Suprapubic skin (tissue), 4 donors: ENCODE measurements at regions not wholly inside any gene's neighbourhood (a gene's known extent, or its start where the extent isn't known, plus 50 kb on each side); places are given as distances from the start of the nearest gene placed in this dataset.

Experiments used
- DNase-seq, 2 donors: peaks; one replicate each; pipeline ENCODE4 v3.0.0-alpha.2; 2019; ENCODE audit warnings: low spot score in 2 of 2
- H3K27ac ChIP-seq: fragments of 200-600 bp; sonication (generic); one replicate; pipeline ENCODE4 v1.5.1; 2019
- H3K27me3 ChIP-seq: fragments of 200-600 bp; sonication (generic); one replicate; pipeline ENCODE4 v1.5.1; 2019
- H3K36me3 ChIP-seq: fragments of 200-600 bp; sonication (generic); one replicate; pipeline ENCODE4 v1.5.1; 2019
- H3K4me1 ChIP-seq: fragments of 200-600 bp; sonication (generic); one replicate; pipeline ENCODE4 v1.5.1; 2019
- H3K4me3 ChIP-seq: fragments of 200-600 bp; sonication (generic); one replicate; pipeline ENCODE4 v1.5.1; 2019; ENCODE audit warnings: mild to moderate bottlenecking
- H3K9me3 ChIP-seq: fragments of 200-600 bp; sonication (generic); one replicate; pipeline ENCODE4 v1.5.1; 2019
- CTCF ChIP-seq, 2 donors: fragments of 200-600 bp in 1 of 2; fragments of 450-650 bp in 1 of 2; sonication (generic) in 1 of 2; IDR thresholded peaks; one replicate each; pipeline ENCODE4 v1.5.1; 2016 to 2019; ENCODE audit warnings: antibody characterized with exemption in 2 of 2, mild to moderate bottlenecking in 1 of 2, moderate library complexity in 1 of 2
- EP300 ChIP-seq: sonication (generic); formaldehyde crosslinking; IDR thresholded peaks from one replicate; pipeline ENCODE4 v1.6.1; 2017; ENCODE audit warnings: antibody characterized with exemption
- POLR2A ChIP-seq, 2 donors: fragments of 450-650 bp; IDR thresholded peaks; one replicate each; pipeline ENCODE4 v1.6.1; 2017; ENCODE audit warnings: antibody characterized with exemption in 2 of 2, mild to moderate bottlenecking in 2 of 2, moderate library complexity in 2 of 2
- POLR2AphosphoS5 ChIP-seq, 3 donors: sonication (generic); formaldehyde crosslinking; IDR thresholded peaks; one replicate each; pipeline ENCODE4 v1.6.1; 2017; ENCODE audit warnings: antibody characterized with exemption in 3 of 3
- WGBS: methylation state at CpG from one replicate; pipeline ENCODE4 v1.1.5; 2018; 5-methylcytosine and 5-hydroxymethylcytosine counted together

GRCh38 chr13:76696370-76696769 is 189.8 kb downstream of the KCTD12 start:
- WGBS, result 74% methylated on average over 3 of the region's 3 CpGs
- TF ChIP-seq POLR2A (IDR thresholded peaks at IDR 0.05) (no peak), CTCF (IDR thresholded peaks at IDR 0.05) (no peak), EP300 (no peak), POLR2AphosphoS5 (IDR thresholded peaks at IDR 0.05) (no peak)
- H3K36me3 ChIP-seq, result no peaks in the 10 kb centered on the region
- H3K4me1 ChIP-seq, result no peaks in the 10 kb centered on the region
- no peak for DNase-seq
- no peaks in the 10 kb centered on the region for H3K27me3 ChIP-seq
- H3K27ac ChIP-seq, result no peak overlapping the region
- H3K4me3 ChIP-seq, result no peak overlapping the region
- H3K9me3 ChIP-seq, result no peaks in the 10 kb centered on the region

GRCh38 chr13:76693086-76693485 is 193.1 kb downstream of the KCTD12 start:
- H3K4me3 ChIP-seq, result no peak overlapping the region
- peaks cover 5% of the 10 kb centered on the region for H3K4me1 ChIP-seq
- TF ChIP-seq POLR2AphosphoS5 (IDR thresholded peaks at IDR 0.05) (no peak), POLR2A (IDR thresholded peaks at IDR 0.05) (no peak), CTCF (IDR thresholded peaks at IDR 0.05) (no peak), EP300 (no peak)
- H3K9me3 ChIP-seq, result no peaks in the 10 kb centered on the region
- no peaks in the 10 kb centered on the region for H3K27me3 ChIP-seq
- H3K27ac ChIP-seq, result no peak overlapping the region
- no peak for DNase-seq
- 69% methylated on average over 2 of the region's 2 CpGs for WGBS
- no peaks in the 10 kb centered on the region for H3K36me3 ChIP-seq

GRCh38 chr13:76692346-76692745 is 193.9 kb downstream of the KCTD12 start:
- Histone ChIP-seq H3K27me3 (no peaks in the 10 kb centered on the region), H3K9me3 (no peaks in the 10 kb centered on the region), H3K4me3 (no peak overlapping the region), H3K36me3 (no peaks in the 10 kb centered on the region), H3K4me1 (peaks cover 5% of the 10 kb centered on the region), H3K27ac (peak overlapping the region; percentile 38)
- WGBS, result 66% methylated on average over 1 of the region's 1 CpG
- TF ChIP-seq EP300 (no peak), POLR2AphosphoS5 (IDR thresholded peaks at IDR 0.05) (no peak), POLR2A (IDR thresholded peaks at IDR 0.05) (no peak), CTCF (IDR thresholded peaks at IDR 0.05) (no peak)
- no peak for DNase-seq

- H3K27ac ChIP-seq, result peak overlapping the region; percentile 38
- 64% methylated on average over 2 of the region's 2 CpGs for WGBS
- H3K36me3 ChIP-seq, result no peaks in the 10 kb centered on the region
- no peak overlapping the region for H3K4me3 ChIP-seq
- peak in 1 of 3 donors; percentile 14 for TF ChIP-seq POLR2AphosphoS5 (IDR thresholded peaks at IDR 0.05)
- TF ChIP-seq POLR2A (IDR thresholded peaks at IDR 0.05), result no peak
- H3K27me3 ChIP-seq, result no peaks in the 10 kb centered on the region
- H3K9me3 ChIP-seq, result no peaks in the 10 kb centered on the region
- H3K4me1 ChIP-seq, result peaks cover 5% of the 10 kb centered on the region
- no peak for DNase-seq
Measured at GRCh38 chr13:76690611-76691010, 195.6 kb downstream of the KCTD12 start.

- Histone ChIP-seq H3K4me1 (peaks cover 5% of the 10 kb centered on the region), H3K27ac (no peak overlapping the region), H3K9me3 (no peaks in the 10 kb centered on the region), H3K36me3 (no peaks in the 10 kb centered on the region), H3K4me3 (no peak overlapping the region), H3K27me3 (no peaks in the 10 kb centered on the region)
- no peak for TF ChIP-seq POLR2A (IDR thresholded peaks at IDR 0.05)
- no peak for DNase-seq
- 65% methylated on average over 4 of the region's 4 CpGs for WGBS
Measured at GRCh38 chr13:76687467-76687866, 198.7 kb downstream of the KCTD12 start.

GRCh38 chr13:76685938-76686337 is 200.3 kb downstream of the KCTD12 start:
- Histone ChIP-seq H3K9me3 (no peaks in the 10 kb centered on the region), H3K36me3 (no peaks in the 10 kb centered on the region), H3K27me3 (no peaks in the 10 kb centered on the region), H3K4me3 (no peak overlapping the region), H3K27ac (no peak overlapping the region), H3K4me1 (peaks cover 2% of the 10 kb centered on the region)
- no peak for DNase-seq
- TF ChIP-seq POLR2A (IDR thresholded peaks at IDR 0.05) (no peak), POLR2AphosphoS5 (IDR thresholded peaks at IDR 0.05) (no peak), CTCF (IDR thresholded peaks at IDR 0.05) (no peak), EP300 (no peak)
- 97% methylated on average over 5 of the region's 5 CpGs for WGBS
